IPS-NIHi11 (cell line): ENCODE measurements at regions not wholly inside any gene's neighbourhood (a gene's known extent, or its start where the extent isn't known, plus 50 kb on each side); places are given as distances from the start of the nearest gene placed in this dataset.
A peak's percentile ranks its signal among the peaks of the same experiment; 100 is the strongest.

Experiments used
- DNase-seq: peaks from one replicate; pipeline ENCODE4 v3.0.0; 2012; ENCODE audit warnings: mixed read lengths, low spot score

- DNase-seq: no peak
Observed at GRCh38 chr3:18675197-18675596, 250.1 kb upstream of the SATB1 start.

GRCh38 chr3:18672561-18672960 lies 247.4 kb upstream of the SATB1 start:
- no peak for DNase-seq

GRCh38 chr3:18670759-18671158 lies 245.6 kb upstream of the SATB1 start:
- peak; percentile 6 for DNase-seq

GRCh38 chr3:18669374-18669773 lies 244.2 kb upstream of the SATB1 start:
- DNase-seq: no peak

GRCh38 chr3:18667552-18667951 lies 242.4 kb upstream of the SATB1 start:
- no peak for DNase-seq

GRCh38 chr3:18666655-18667054 lies 241.5 kb upstream of the SATB1 start:
- no peak for DNase-seq

GRCh38 chr3:18660059-18660458 lies 234.9 kb upstream of the SATB1 start:
- DNase-seq: no peak

- no peak for DNase-seq
Observed at GRCh38 chr3:18657858-18658820, 233.0 kb upstream of the SATB1 start.

- DNase-seq: no peak
Observed at GRCh38 chr3:18656866-18657265, 231.7 kb upstream of the SATB1 start.

GRCh38 chr3:18656410-18656809 lies 231.3 kb upstream of the SATB1 start:
- no peak for DNase-seq

- no peak for DNase-seq
Observed at GRCh38 chr3:18655827-18656226, 230.7 kb upstream of the SATB1 start.

- no peak for DNase-seq
Observed at GRCh38 chr3:18652781-18653180, 227.6 kb upstream of the SATB1 start.

GRCh38 chr3:18650731-18651130 lies 225.6 kb upstream of the SATB1 start:
- no peak for DNase-seq

- DNase-seq: no peak
Observed at GRCh38 chr3:18649666-18650363, 224.7 kb upstream of the SATB1 start.

GRCh38 chr3:18648868-18649462 lies 223.8 kb upstream of the SATB1 start:
- no peak for DNase-seq

GRCh38 chr3:18648159-18648558 lies 223.0 kb upstream of the SATB1 start:
- DNase-seq: no peak

GRCh38 chr3:18645619-18646018 lies 220.5 kb upstream of the SATB1 start:
- DNase-seq: no peak

- DNase-seq: no peak
Observed at GRCh38 chr3:18643281-18643680, 218.1 kb upstream of the SATB1 start.

GRCh38 chr3:18641916-18642315 lies 216.8 kb upstream of the SATB1 start:
- DNase-seq: no peak

- DNase-seq: no peak
Observed at GRCh38 chr3:18635215-18635614, 210.1 kb upstream of the SATB1 start.

GRCh38 chr3:18634461-18634860 lies 209.3 kb upstream of the SATB1 start:
- no peak for DNase-seq

GRCh38 chr3:18633002-18633401 lies 207.9 kb upstream of the SATB1 start:
- no peak for DNase-seq

- DNase-seq: no peak
Observed at GRCh38 chr3:18630295-18630694, 205.2 kb upstream of the SATB1 start.
